PFSK-1 (cell line): ENCODE measurements at regions not wholly inside any gene's neighbourhood (a gene's known extent, or its start where the extent isn't known, plus 50 kb on each side); places are given as distances from the start of the nearest gene placed in this dataset.

ENCODE experiments used
- FOXP2 ChIP-seq: optimal IDR thresholded peaks from 2 replicates; pipeline ENCODE3; 2011; ENCODE audit warnings: borderline replicate concordance, control low read depth, inconsistent platforms; ENCODE audit not compliant: insufficient read depth; ENCODE audit errors: extremely low read length, extremely low read depth
- POLR2AphosphoS5 ChIP-seq: IDR thresholded peaks from 2 replicates; pipeline ENCODE4 v1.6.1; 2012; ENCODE audit warnings: low read depth, mild to moderate bottlenecking, control low read depth, low read length, moderate library complexity
- SIN3A ChIP-seq: IDR thresholded peaks from 2 replicates; pipeline ENCODE4 v1.6.1; 2012; ENCODE audit warnings: mild to moderate bottlenecking, low read length, moderate library complexity, borderline replicate concordance; ENCODE audit not compliant: insufficient read depth
- TAF1 ChIP-seq: IDR thresholded peaks from 2 replicates; pipeline ENCODE4 v1.6.1; 2012; ENCODE audit warnings: low read length, control low read depth, borderline replicate concordance; ENCODE audit not compliant: insufficient read depth
- TF ChIP-seq, protein P1 (sequence below), 2 experiments: IDR thresholded peaks; 2 replicates each; pipeline versions ENCODE4 v1.6.1 to v1.8.0; 2011 to 2012; ENCODE audit warnings: low read depth in 2 of 2, low read length in 2 of 2, control low read depth in 1 of 2, inconsistent platforms in 1 of 2, mild to moderate bottlenecking in 1 of 2, moderate library complexity in 1 of 2; ENCODE audit not compliant: insufficient read depth in 1 of 2

DNA sequence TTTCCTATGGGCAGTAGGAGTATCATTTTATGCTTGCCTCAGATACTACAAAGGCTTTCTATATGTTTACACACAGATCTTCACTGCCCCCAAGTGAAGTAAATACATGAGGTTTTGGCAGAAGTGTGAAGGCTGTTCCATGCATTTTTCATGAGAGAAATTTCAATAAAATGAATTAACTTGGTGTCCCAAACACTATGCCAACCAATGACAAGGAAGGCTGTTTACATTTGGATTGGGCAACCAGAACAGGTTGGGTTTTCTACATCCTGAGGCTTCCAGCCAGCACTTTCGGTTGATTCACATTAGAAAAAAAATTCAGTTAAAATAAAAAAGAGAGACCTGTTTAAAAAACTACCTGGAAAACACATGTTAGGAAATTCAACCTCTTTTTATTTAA lies 625.4 kb downstream of the KCNJ2 start:
- TF ChIP-seq TAF1: no peak
- TF ChIP-seq, protein P1, sequence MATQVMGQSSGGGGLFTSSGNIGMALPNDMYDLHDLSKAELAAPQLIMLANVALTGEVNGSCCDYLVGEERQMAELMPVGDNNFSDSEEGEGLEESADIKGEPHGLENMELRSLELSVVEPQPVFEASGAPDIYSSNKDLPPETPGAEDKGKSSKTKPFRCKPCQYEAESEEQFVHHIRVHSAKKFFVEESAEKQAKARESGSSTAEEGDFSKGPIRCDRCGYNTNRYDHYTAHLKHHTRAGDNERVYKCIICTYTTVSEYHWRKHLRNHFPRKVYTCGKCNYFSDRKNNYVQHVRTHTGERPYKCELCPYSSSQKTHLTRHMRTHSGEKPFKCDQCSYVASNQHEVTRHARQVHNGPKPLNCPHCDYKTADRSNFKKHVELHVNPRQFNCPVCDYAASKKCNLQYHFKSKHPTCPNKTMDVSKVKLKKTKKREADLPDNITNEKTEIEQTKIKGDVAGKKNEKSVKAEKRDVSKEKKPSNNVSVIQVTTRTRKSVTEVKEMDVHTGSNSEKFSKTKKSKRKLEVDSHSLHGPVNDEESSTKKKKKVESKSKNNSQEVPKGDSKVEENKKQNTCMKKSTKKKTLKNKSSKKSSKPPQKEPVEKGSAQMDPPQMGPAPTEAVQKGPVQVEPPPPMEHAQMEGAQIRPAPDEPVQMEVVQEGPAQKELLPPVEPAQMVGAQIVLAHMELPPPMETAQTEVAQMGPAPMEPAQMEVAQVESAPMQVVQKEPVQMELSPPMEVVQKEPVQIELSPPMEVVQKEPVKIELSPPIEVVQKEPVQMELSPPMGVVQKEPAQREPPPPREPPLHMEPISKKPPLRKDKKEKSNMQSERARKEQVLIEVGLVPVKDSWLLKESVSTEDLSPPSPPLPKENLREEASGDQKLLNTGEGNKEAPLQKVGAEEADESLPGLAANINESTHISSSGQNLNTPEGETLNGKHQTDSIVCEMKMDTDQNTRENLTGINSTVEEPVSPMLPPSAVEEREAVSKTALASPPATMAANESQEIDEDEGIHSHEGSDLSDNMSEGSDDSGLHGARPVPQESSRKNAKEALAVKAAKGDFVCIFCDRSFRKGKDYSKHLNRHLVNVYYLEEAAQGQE (IDR thresholded peaks at IDR 0.05; ENCODE audit: insufficient read depth in 1 of 2, low read depth in 2 of 2, low read length in 2 of 2): no peak
- TF ChIP-seq SIN3A: no peak
- no peak for TF ChIP-seq FOXP2
- TF ChIP-seq POLR2AphosphoS5: no peak

- TF ChIP-seq POLR2AphosphoS5: no peak
- no peak for TF ChIP-seq TAF1
- TF ChIP-seq SIN3A: no peak
- TF ChIP-seq FOXP2: no peak
- TF ChIP-seq, protein P1 (IDR thresholded peaks at IDR 0.05; ENCODE audit: insufficient read depth in 1 of 2, low read depth in 2 of 2, low read length in 2 of 2): no peak
Observed at GRCh38 chr17:70795620-70796019, 626.3 kb downstream of the KCNJ2 start.

GRCh38 chr17:70796757-70797156 lies 627.4 kb downstream of the KCNJ2 start:
- TF ChIP-seq SIN3A (no peak), FOXP2 (no peak), POLR2AphosphoS5 (no peak)
- TF ChIP-seq, protein P1 (IDR thresholded peaks at IDR 0.05; ENCODE audit: insufficient read depth in 1 of 2, low read depth in 2 of 2, low read length in 2 of 2): no peak

GRCh38 chr17:70797166-70797565 lies 627.8 kb downstream of the KCNJ2 start:
- no peak for TF ChIP-seq SIN3A
- TF ChIP-seq, protein P1 (IDR thresholded peaks at IDR 0.05; ENCODE audit: insufficient read depth in 1 of 2, low read depth in 2 of 2, low read length in 2 of 2): no peak
- no peak for TF ChIP-seq POLR2AphosphoS5
- no peak for TF ChIP-seq FOXP2
- TF ChIP-seq TAF1: no peak

DNA sequence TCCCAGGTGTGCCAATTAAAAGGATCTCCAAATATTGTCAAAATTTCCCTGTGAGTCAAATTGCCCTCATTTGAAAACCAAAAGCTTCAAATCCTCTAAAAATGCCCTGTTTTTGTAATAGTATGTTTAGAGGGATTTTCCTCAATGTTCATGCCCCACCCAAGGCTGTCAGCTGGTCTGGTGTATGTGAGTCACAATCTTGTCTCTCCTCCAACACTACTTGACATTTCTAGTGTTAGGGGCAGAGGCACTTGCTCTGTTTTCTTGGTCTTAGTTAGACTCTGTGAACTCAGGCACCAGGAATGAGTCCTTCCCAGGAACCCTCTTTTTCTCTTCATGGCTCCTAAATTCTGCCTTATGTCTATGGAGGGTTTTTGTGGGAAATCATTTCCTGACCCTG lies 634.8 kb downstream of the KCNJ2 start:
- no peak for TF ChIP-seq FOXP2
- TF ChIP-seq TAF1: no peak

DNA sequence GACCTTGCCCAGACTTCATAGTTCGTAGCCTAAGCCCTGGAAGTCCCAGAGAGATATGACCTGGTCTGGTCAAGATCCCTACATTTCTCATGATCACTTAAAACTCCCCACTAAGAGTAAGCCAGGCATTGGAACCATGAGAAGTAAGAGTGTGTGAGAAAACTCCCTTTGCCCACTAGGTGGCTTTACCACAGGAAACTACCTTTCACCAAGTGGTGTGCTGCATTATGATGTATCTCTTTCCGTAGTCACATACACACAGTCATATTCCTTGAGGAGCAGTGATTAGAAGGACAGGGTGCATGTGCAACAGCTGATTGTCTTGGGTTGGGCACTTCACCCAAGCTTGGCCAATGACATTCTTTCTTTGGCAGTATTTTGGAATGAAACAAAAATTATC lies 639.3 kb downstream of the KCNJ2 start:
- TF ChIP-seq SIN3A (no peak), TAF1 (no peak), FOXP2 (no peak), POLR2AphosphoS5 (no peak)
- TF ChIP-seq, protein P1 (IDR thresholded peaks at IDR 0.05; ENCODE audit: insufficient read depth in 1 of 2, low read depth in 2 of 2, low read length in 2 of 2): no peak
